ENCODE measurements at regions not wholly inside any gene's neighbourhood (a gene's known extent, or its start where the extent isn't known, plus 50 kb on each side); places are given as distances from the start of the nearest gene placed in this dataset.
A peak's percentile ranks its signal among the peaks of the same experiment; 100 is the strongest.
"Not testable (repeated sequence)": the region's sequence is repeated elsewhere in the genome, so short reads cannot be mapped to it uniquely, and the experiment has no call there.

DNA sequence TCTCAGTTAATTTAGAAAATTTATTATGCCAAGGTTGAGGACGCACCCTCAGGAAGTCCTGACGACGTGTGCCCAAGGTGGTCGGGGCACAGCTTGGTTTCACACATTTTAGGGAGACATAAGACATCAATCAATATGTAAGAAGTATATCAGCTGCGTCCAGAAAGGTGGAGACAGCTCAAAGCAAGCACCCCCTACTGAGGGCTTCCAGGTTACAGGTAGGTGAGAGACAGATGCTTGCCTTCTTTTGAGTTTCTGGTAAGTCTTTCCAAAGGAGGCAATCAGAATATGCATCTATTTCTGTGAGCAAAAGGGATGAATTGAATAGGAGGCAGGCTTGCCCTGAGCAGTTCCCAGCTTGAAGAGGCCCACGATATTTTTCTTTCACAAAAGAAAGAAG, 614.3 kb downstream of the XPNPEP1 start:
- ChIA-PET POLR2A (no interaction called here), CTCF (no interaction called here)
- TF ChIP-seq, protein P1, sequence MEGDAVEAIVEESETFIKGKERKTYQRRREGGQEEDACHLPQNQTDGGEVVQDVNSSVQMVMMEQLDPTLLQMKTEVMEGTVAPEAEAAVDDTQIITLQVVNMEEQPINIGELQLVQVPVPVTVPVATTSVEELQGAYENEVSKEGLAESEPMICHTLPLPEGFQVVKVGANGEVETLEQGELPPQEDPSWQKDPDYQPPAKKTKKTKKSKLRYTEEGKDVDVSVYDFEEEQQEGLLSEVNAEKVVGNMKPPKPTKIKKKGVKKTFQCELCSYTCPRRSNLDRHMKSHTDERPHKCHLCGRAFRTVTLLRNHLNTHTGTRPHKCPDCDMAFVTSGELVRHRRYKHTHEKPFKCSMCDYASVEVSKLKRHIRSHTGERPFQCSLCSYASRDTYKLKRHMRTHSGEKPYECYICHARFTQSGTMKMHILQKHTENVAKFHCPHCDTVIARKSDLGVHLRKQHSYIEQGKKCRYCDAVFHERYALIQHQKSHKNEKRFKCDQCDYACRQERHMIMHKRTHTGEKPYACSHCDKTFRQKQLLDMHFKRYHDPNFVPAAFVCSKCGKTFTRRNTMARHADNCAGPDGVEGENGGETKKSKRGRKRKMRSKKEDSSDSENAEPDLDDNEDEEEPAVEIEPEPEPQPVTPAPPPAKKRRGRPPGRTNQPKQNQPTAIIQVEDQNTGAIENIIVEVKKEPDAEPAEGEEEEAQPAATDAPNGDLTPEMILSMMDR (IDR thresholded peaks at IDR 0.05; ENCODE audit: insufficient read depth, low read length, missing control alignments): no peak
- no peak overlapping the region for H3K4me3 ChIP-seq (ENCODE audit: low read depth, low read length)
- DNase-seq (ENCODE audit: low read depth, low spot score): no peak

GRCh38 chr10:109307102-109307501, 616.2 kb downstream of the XPNPEP1 start:
- H3K4me3 ChIP-seq (ENCODE audit: low read depth, low read length); CTCF ChIA-PET; DNase-seq (ENCODE audit: low read depth, low spot score); POLR2A ChIA-PET: not testable (repeated sequence)

DNA sequence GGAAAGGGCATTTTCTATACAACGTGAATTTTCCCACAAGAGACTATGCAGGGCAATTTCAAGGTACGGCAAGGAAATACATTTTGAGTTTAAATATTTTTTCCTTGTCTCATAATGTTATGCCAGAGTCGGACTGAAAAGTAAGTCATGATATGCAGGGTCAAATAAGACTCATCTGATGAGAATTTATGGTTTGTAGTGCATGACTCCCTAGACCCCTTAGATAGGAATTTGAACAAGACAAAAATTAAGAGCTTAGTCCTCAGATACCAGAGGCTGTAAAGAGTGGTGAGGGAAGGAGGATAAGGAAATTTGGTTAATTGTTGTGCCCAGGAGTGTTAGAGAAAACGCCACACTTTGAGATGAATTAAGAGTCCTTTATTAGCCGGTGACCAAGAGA, 616.6 kb downstream of the XPNPEP1 start:
- TF ChIP-seq, protein P1 (IDR thresholded peaks at IDR 0.05; ENCODE audit: insufficient read depth, low read length, missing control alignments): no peak
- CTCF ChIA-PET: no interaction called here
- POLR2A ChIA-PET: no interaction called here
- no peak overlapping the region for H3K4me3 ChIP-seq (ENCODE audit: low read depth, low read length)
- DNase-seq (ENCODE audit: low read depth, low spot score): no peak

DNA sequence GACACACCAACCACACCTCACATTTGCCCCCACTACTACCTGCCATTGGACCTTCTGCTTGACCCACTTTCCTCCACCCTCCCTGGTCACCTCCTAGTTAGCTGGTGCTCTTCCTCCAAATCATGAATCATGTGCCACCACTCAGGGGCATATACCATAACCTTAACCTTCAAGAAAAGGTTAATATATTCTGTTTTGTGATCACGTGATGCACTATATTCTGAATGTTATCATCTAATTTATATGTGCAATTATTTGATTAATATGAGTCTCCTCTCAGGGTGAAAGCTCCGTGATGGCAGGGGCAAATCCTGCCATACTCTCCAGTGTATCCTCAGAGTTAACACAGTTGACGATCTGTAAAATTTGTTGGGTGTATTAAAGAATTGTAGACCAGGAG, 635.5 kb downstream of the XPNPEP1 start:
- TF ChIP-seq, protein P1 (IDR thresholded peaks at IDR 0.05; ENCODE audit: insufficient read depth, low read length, missing control alignments): no peak
- ChIA-PET POLR2A (no interaction called here), CTCF (no interaction called here)
- H3K4me3 ChIP-seq (ENCODE audit: low read depth, low read length): no peak overlapping the region
- DNase-seq (ENCODE audit: low read depth, low spot score): no peak

GRCh38 chr10:109282510-109282909, 640.8 kb downstream of the XPNPEP1 start:
- CTCF ChIA-PET: no interaction called here
- no peak overlapping the region for H3K4me3 ChIP-seq (ENCODE audit: low read depth, low read length)
- POLR2A ChIA-PET: no interaction called here
- TF ChIP-seq, protein P1 (IDR thresholded peaks at IDR 0.05; ENCODE audit: insufficient read depth, low read length, missing control alignments): no peak
- DNase-seq (ENCODE audit: low read depth, low spot score): peak; percentile 69

- no peak overlapping the region for H3K4me3 ChIP-seq (ENCODE audit: low read depth, low read length)
- POLR2A ChIA-PET: no interaction called here
- TF ChIP-seq, protein P1 (IDR thresholded peaks at IDR 0.05; ENCODE audit: insufficient read depth, low read length, missing control alignments): no peak
- DNase-seq (ENCODE audit: low read depth, low spot score): no peak
- CTCF ChIA-PET: no interaction called here
Measured at GRCh38 chr10:109281347-109281746, 642.0 kb downstream of the XPNPEP1 start.

GRCh38 chr10:109280837-109281236, 642.5 kb downstream of the XPNPEP1 start:
- ChIA-PET CTCF (no interaction called here), POLR2A (no interaction called here)
- TF ChIP-seq, protein P1 (IDR thresholded peaks at IDR 0.05; ENCODE audit: insufficient read depth, low read length, missing control alignments): no peak
- H3K4me3 ChIP-seq (ENCODE audit: low read depth, low read length): no peak overlapping the region
- no peak for DNase-seq (ENCODE audit: low read depth, low spot score)

Data from AG04449 (cell line).